Uterus (tissue), 2 donors: ENCODE measurements at regions not wholly inside any gene's neighbourhood (a gene's known extent, or its start where the extent isn't known, plus 50 kb on each side); places are given as distances from the start of the nearest gene placed in this dataset.

Experiments used
- POLR2A ChIP-seq, 2 donors: fragments of 450-650 bp; IDR thresholded peaks; one replicate each; pipeline ENCODE4 v1.6.1; 2016; ENCODE audit warnings: antibody characterized with exemption in 2 of 2, mild to moderate bottlenecking in 1 of 2, moderate library complexity in 1 of 2
- TF ChIP-seq, protein P1 (sequence below), 4 experiments: fragments of 200-600 bp in 2 of 4; fragments of 450-650 bp in 2 of 4; sonication (generic) in 2 of 4; IDR thresholded peaks; one replicate each; pipeline ENCODE4 v1.5.1; 2016 to 2019; ENCODE audit warnings: antibody characterized with exemption in 4 of 4, mild to moderate bottlenecking in 2 of 4, moderate library complexity in 1 of 4

DNA sequence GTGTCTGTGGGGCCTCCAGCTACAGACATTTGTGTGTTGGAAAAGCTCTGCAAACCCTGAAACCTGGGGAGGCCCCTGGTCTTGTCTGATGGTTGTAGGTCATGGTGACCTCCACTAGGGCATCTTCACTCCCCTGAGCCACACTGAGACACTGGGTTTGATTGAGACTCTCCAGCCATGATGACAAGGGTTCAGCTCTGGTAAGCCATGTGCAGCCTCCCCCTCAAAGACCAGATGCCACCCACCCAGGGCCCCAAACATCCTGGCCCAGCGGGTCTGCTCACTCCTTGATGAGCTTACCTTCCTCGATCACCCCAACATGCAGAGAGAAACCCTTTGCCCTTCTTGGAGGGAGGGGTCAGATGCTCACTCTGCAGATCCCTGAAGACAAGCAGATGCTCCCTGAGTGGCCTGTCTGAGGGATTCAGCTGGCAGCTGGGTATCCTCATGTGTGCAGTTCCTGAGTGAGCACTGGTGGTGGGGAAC, 101.6 kb downstream of the METRNL start:
- TF ChIP-seq, protein P1, sequence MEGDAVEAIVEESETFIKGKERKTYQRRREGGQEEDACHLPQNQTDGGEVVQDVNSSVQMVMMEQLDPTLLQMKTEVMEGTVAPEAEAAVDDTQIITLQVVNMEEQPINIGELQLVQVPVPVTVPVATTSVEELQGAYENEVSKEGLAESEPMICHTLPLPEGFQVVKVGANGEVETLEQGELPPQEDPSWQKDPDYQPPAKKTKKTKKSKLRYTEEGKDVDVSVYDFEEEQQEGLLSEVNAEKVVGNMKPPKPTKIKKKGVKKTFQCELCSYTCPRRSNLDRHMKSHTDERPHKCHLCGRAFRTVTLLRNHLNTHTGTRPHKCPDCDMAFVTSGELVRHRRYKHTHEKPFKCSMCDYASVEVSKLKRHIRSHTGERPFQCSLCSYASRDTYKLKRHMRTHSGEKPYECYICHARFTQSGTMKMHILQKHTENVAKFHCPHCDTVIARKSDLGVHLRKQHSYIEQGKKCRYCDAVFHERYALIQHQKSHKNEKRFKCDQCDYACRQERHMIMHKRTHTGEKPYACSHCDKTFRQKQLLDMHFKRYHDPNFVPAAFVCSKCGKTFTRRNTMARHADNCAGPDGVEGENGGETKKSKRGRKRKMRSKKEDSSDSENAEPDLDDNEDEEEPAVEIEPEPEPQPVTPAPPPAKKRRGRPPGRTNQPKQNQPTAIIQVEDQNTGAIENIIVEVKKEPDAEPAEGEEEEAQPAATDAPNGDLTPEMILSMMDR (IDR thresholded peaks at IDR 0.05), result no peak
- TF ChIP-seq POLR2A (IDR thresholded peaks at IDR 0.05), result no peak
